ENCODE measurements at regions not wholly inside any gene's neighbourhood (a gene's known extent, or its start where the extent isn't known, plus 50 kb on each side); places are given as distances from the start of the nearest gene placed in this dataset.

- H3K36me3 ChIP-seq (ENCODE audit: control insufficient read depth in 2 of 2, extremely low read depth in 1 of 2, insufficient read depth in 2 of 2, low read length in 2 of 2), result no peaks in the 10 kb centered on the region
- peaks cover 30% of the 10 kb centered on the region for H3K27me3 ChIP-seq (ENCODE audit: control insufficient read depth, extremely low read depth, insufficient read depth, low read length)
- no peaks in the 10 kb centered on the region for H4K20me1 ChIP-seq (ENCODE audit: control insufficient read depth, extremely low read depth, insufficient read depth, low read length)
- no peaks in the 10 kb centered on the region for H3K79me2 ChIP-seq (ENCODE audit: control insufficient read depth, insufficient read depth, low read length)
- H3K9me1 ChIP-seq (ENCODE audit: control insufficient read depth, extremely low read depth, insufficient read depth, low read length), result no peaks in the 10 kb centered on the region
- TF ChIP-seq EZH2 (IDR thresholded peaks at IDR 0.05; ENCODE audit: low read length), result no peak
- TF ChIP-seq, protein P1, sequence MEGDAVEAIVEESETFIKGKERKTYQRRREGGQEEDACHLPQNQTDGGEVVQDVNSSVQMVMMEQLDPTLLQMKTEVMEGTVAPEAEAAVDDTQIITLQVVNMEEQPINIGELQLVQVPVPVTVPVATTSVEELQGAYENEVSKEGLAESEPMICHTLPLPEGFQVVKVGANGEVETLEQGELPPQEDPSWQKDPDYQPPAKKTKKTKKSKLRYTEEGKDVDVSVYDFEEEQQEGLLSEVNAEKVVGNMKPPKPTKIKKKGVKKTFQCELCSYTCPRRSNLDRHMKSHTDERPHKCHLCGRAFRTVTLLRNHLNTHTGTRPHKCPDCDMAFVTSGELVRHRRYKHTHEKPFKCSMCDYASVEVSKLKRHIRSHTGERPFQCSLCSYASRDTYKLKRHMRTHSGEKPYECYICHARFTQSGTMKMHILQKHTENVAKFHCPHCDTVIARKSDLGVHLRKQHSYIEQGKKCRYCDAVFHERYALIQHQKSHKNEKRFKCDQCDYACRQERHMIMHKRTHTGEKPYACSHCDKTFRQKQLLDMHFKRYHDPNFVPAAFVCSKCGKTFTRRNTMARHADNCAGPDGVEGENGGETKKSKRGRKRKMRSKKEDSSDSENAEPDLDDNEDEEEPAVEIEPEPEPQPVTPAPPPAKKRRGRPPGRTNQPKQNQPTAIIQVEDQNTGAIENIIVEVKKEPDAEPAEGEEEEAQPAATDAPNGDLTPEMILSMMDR (optimal IDR thresholded peaks at IDR 0.05 in 1 of 3, IDR thresholded peaks at IDR 0.05 in 1 of 3, conservative IDR thresholded peaks at IDR 0.05 in 1 of 3; ENCODE audit: extremely low read depth in 1 of 3, insufficient read depth in 2 of 3, low read length in 3 of 3), result no peak
- no peak overlapping the region for H3K9ac ChIP-seq (ENCODE audit: control insufficient read depth, extremely low read depth, insufficient read depth, low read length)
- H3K9me3 ChIP-seq (ENCODE audit: control insufficient read depth, low read depth, low read length), result no peaks in the 10 kb centered on the region
- dilution Hi-C loops (cut with MboI; ENCODE audit: extremely low pct_ligation_motif_present, low sequenced_read_pairs), result no loop called here
- DNase-seq (ENCODE audit: low read depth, low spot score) (no peak), FAIRE-seq (no peak)
- H3K4me3 ChIP-seq (ENCODE audit: control insufficient read depth in 2 of 3, extremely low read depth in 1 of 3, insufficient read depth in 2 of 3, low read depth in 1 of 3, low read length in 3 of 3), result no peak overlapping the region
- H2AFZ ChIP-seq (ENCODE audit: control insufficient read depth, low read length), result no peak overlapping the region
- no peak overlapping the region for H3K27ac ChIP-seq (ENCODE audit: control insufficient read depth, insufficient read depth, low read length)
- peaks cover 3% of the 10 kb centered on the region for H3K4me1 ChIP-seq (ENCODE audit: control insufficient read depth, extremely low read depth, insufficient read depth, low read length)
- H3K4me2 ChIP-seq (ENCODE audit: control insufficient read depth, extremely low read depth, insufficient read depth, low read depth, low read length), result no peak overlapping the region
These were observed 328.5 kb downstream of the HNRNPD start for GRCh38 chr4:82045267-82045666.

GRCh38 chr4:82044141-82044993 lies 329.4 kb downstream of the HNRNPD start:
- Histone ChIP-seq H3K4me2 (ENCODE audit: control insufficient read depth, extremely low read depth, insufficient read depth, low read depth, low read length) (peak overlapping the region; percentile 70), H3K9me1 (ENCODE audit: control insufficient read depth, extremely low read depth, insufficient read depth, low read length) (no peaks in the 10 kb centered on the region), H3K9ac (ENCODE audit: control insufficient read depth, extremely low read depth, insufficient read depth, low read length) (no peak overlapping the region), H3K36me3 (ENCODE audit: control insufficient read depth in 2 of 2, extremely low read depth in 1 of 2, insufficient read depth in 2 of 2, low read length in 2 of 2) (no peaks in the 10 kb centered on the region), H3K4me1 (ENCODE audit: control insufficient read depth, extremely low read depth, insufficient read depth, low read length) (peaks cover 3% of the 10 kb centered on the region), H3K4me3 (ENCODE audit: control insufficient read depth in 2 of 3, extremely low read depth in 1 of 3, insufficient read depth in 2 of 3, low read depth in 1 of 3, low read length in 3 of 3) (peak overlapping the region; percentile 37 to 59 (median 41)), H3K27me3 (ENCODE audit: control insufficient read depth, extremely low read depth, insufficient read depth, low read length) (peaks cover 30% of the 10 kb centered on the region), H2AFZ (ENCODE audit: control insufficient read depth, low read length) (peak overlapping the region; percentile 40), H4K20me1 (ENCODE audit: control insufficient read depth, extremely low read depth, insufficient read depth, low read length) (no peaks in the 10 kb centered on the region), H3K9me3 (ENCODE audit: control insufficient read depth, low read depth, low read length) (no peaks in the 10 kb centered on the region), H3K27ac (ENCODE audit: control insufficient read depth, insufficient read depth, low read length) (no peak overlapping the region), H3K79me2 (ENCODE audit: control insufficient read depth, insufficient read depth, low read length) (no peaks in the 10 kb centered on the region)
- FAIRE-seq (no peak), DNase-seq (ENCODE audit: low read depth, low spot score) (no peak)
- dilution Hi-C loops (cut with MboI; ENCODE audit: extremely low pct_ligation_motif_present, low sequenced_read_pairs), result no loop called here
- peak; percentile 52 for TF ChIP-seq EZH2 (IDR thresholded peaks at IDR 0.05; ENCODE audit: low read length)
- TF ChIP-seq, protein P1 (optimal IDR thresholded peaks at IDR 0.05 in 1 of 3, IDR thresholded peaks at IDR 0.05 in 1 of 3, conservative IDR thresholded peaks at IDR 0.05 in 1 of 3; ENCODE audit: extremely low read depth in 1 of 3, insufficient read depth in 2 of 3, low read length in 3 of 3), result no peak

All from keratinocyte (primary cell).